ENCODE measurements at regions not wholly inside any gene's neighbourhood (a gene's known extent, or its start where the extent isn't known, plus 50 kb on each side); places are given as distances from the start of the nearest gene placed in this dataset.

DNA sequence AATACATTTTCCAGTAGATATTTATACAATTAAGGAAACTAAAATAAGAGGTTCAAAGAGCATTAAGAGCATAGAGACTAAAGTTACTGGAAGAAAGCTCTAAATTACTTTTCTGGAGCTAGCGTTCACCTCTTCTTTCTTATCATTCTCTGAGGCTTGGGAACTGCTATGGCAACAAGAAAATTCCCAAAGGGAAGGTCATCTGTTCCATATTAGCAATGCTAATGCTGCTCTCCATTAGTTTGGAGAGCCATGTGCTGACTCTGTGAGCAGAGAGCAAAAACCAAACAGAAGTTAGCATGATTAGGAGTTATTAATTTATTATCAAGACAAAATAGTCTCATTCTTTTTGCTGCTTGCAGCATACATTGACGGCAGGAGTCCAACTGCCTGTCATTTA lies 143.1 kb upstream of the SLC16A7 start:
- TF ChIP-seq, protein P1, sequence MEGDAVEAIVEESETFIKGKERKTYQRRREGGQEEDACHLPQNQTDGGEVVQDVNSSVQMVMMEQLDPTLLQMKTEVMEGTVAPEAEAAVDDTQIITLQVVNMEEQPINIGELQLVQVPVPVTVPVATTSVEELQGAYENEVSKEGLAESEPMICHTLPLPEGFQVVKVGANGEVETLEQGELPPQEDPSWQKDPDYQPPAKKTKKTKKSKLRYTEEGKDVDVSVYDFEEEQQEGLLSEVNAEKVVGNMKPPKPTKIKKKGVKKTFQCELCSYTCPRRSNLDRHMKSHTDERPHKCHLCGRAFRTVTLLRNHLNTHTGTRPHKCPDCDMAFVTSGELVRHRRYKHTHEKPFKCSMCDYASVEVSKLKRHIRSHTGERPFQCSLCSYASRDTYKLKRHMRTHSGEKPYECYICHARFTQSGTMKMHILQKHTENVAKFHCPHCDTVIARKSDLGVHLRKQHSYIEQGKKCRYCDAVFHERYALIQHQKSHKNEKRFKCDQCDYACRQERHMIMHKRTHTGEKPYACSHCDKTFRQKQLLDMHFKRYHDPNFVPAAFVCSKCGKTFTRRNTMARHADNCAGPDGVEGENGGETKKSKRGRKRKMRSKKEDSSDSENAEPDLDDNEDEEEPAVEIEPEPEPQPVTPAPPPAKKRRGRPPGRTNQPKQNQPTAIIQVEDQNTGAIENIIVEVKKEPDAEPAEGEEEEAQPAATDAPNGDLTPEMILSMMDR (conservative IDR thresholded peaks at IDR 0.05), result no peak
- TF ChIP-seq ZFX (IDR thresholded peaks at IDR 0.05), result no peak
